Heart right ventricle (tissue), 16 donors: ENCODE measurements at regions not wholly inside any gene's neighbourhood (a gene's known extent, or its start where the extent isn't known, plus 50 kb on each side); places are given as distances from the start of the nearest gene placed in this dataset.

Experiments used
- ATAC-seq, 8 donors: fragments of 200-7000 bp; cut with Tn5 transposase; one replicate each; pipeline ENCODE4 v1.9.1; 2020; ENCODE audit warnings: mild to moderate bottlenecking in 8 of 8, moderate library complexity in 8 of 8, moderate number of reproducible peaks in 1 of 8
- DNase-seq, 2 donors: peaks; one replicate each; pipeline ENCODE4 v3.0.0-alpha.2; 2020
- H3K27ac ChIP-seq, 10 donors: fragments of 200-600 bp; sonication (generic) in 2 of 10; one replicate each; pipeline versions ENCODE4 v1.5.0 to v1.8.0; 2020 to 2022; ENCODE audit warnings: mild to moderate bottlenecking in 3 of 10
- H3K27me3 ChIP-seq, 7 donors: fragments of 200-600 bp; one replicate each; pipeline ENCODE4 v1.8.0; 2021 to 2022; ENCODE audit warnings: mild to moderate bottlenecking in 2 of 7
- H3K36me3 ChIP-seq, 9 donors: fragments of 200-600 bp; sonication (generic) in 1 of 9; one replicate each; pipeline versions ENCODE4 v1.5.0 to v1.8.0; 2020 to 2022; ENCODE audit warnings: mild to moderate bottlenecking in 2 of 9
- H3K4me1 ChIP-seq, 9 donors: fragments of 200-600 bp; sonication (generic) in 1 of 9; one replicate each; pipeline versions ENCODE4 v1.5.0 to v1.8.0; 2020 to 2022; ENCODE audit warnings: mild to moderate bottlenecking in 4 of 9
- H3K4me3 ChIP-seq, 10 donors: fragments of 200-600 bp; sonication (generic) in 2 of 10; one replicate each; pipeline versions ENCODE4 v1.5.0 to v1.8.0; 2020 to 2022; ENCODE audit warnings: mild to moderate bottlenecking in 7 of 10, moderate library complexity in 2 of 10
- H3K9me3 ChIP-seq, 11 donors: fragments of 200-600 bp in 10 of 11; sonication (generic) in 2 of 11; one replicate each; pipeline versions ENCODE4 v1.5.0 to v1.8.0; 2013 to 2022; ENCODE audit warnings: mild to moderate bottlenecking in 2 of 11, control low read depth in 1 of 11, moderate library complexity in 1 of 11
- CTCF ChIP-seq, 9 donors: fragments of 200-600 bp; sonication (generic) in 2 of 9; IDR thresholded peaks; one replicate each; pipeline versions ENCODE4 v1.5.0 to v1.8.0; 2021 to 2022; ENCODE audit warnings: antibody characterized with exemption in 9 of 9, mild to moderate bottlenecking in 5 of 9, moderate library complexity in 1 of 9
- WGBS, 2 donors: extraction: QIAGEN DNeasy Blood & Tissue Kit; methylation state at CpG; one replicate each; pipeline ENCODE4 v1.1.7; 2013; ENCODE audit warnings: inconsistent platforms in 1 of 2; 5-methylcytosine and 5-hydroxymethylcytosine counted together
- intact Hi-C, 10 donors: fragments of 100-400 bp; cut with DNase I; formaldehyde crosslinking; loops; one replicate each; pipeline versions ENCODE4 v1.11.1 to v1.14.2; 2022
- donor health status: Arrhythmogenic right ventricular cardiomyopathy.
- donor health status: ischemic (EF 13 %, LVEDD 7.1; RV severe dilation, severe dysfunction).
- donor health status: healthy with polysubstance abuse.
- donor health status: DM: no; HTN: yes; CAD: no.
- donor health status: DM: no; HTN: no; CAD: no.
- donor health status: ischemic (EF 25% LVEDD 6.9; RV normal size, moderate dysfunction).
- donor health status: ischemic (EF 25% LVEDD 5.7; RV mildly dilated, moderate dysfunction).
- donor health status: healthy.
- donor health status: DM: yes; HTN: yes; CAD: no.
- donor health status: Ischemic cardiomyopathy.
- donor health status: ischemic (EF 35%, LVEDD 5.7; RV mildly dilated, moderate dysfunction).
- donor health status: nonischemic (EF 11% LVEDD 7.7; RV severe dilation, severe dysfunction).
- donor health status: DM: yes; HTN: yes; CAD: no.
- donor health status: PGD.
- donor health status: ischemic (EF 29% LVEDD 5.4; RV normal size, mild dysfunction).
- donor health status: nonischemic (EF 23%, LVEDD 6.1; RV moderate dilation, normal function).

DNA sequence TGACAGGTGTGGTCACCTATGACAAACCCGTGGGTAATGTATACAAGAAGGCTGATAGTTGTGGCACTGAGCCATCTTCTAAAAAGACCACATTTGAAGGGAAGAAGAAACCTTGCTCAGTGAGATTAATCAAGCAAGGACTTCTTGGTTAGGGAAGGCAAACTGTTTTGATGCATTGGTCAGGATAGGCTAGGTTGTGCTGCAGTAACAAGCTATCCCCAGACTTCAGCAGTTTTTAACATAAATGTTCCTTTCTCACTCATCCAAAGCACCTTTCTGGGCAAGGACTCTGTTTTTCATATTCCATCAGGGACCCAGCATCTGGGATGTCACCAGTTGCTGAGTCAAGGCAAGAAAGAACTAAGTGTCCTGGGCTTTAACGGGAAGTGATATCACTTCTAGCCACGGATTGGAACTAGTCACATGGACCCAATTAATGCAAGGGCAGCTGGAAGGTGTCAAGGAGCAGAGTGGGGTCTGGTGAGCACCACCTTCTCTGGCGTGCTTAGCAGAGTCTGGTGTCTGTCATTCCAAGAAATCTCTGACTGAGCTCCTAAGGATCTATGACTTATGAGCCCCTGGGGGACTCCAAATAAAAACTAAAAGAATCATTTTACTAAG, 52.0 kb upstream of the CCL2 start:
- Histone ChIP-seq H3K4me3 (no peak overlapping the region), H3K27ac (peak overlapping the region in 1 of 10 donors; percentile 6), H3K9me3 (peaks cover 0 to 8% (median 0%) of the 10 kb centered on the region in 11 donors), H3K36me3 (no peaks in the 10 kb centered on the region), H3K27me3 (peaks cover 0 to 14% (median 0%) of the 10 kb centered on the region in 7 donors), H3K4me1 (peaks cover 0 to 51% (median 20%) of the 10 kb centered on the region in 9 donors)
- WGBS, 2 donors = 60 to 73% methylated on average over 4 of the region's 4 CpGs
- no peak for TF ChIP-seq CTCF (IDR thresholded peaks at IDR 0.05)
- ATAC-seq = peak in 1 of 8 donors; percentile 73
- intact Hi-C loops = loop anchor here in 5 of 10 donors (2.0 to 10.0 kb wide), 4 partner anchors 39 to 104 kb away; partner anchors contain the start of gene CCL2 (in 2 of the 5)
- no peak for DNase-seq

GRCh38 chr17:34204402-34204801, 50.7 kb upstream of the CCL2 start:
- intact Hi-C loops = loop anchor here in 4 of 10 donors (5.0 to 10.0 kb wide), 3 partner anchors 38 to 103 kb away; partner anchors contain the start of gene CCL2 (in 1 of the 4)
- peaks cover 0 to 15% (median 0%) of the 10 kb centered on the region in 11 donors for H3K9me3 ChIP-seq
- DNase-seq = no peak
- no peak for TF ChIP-seq CTCF (IDR thresholded peaks at IDR 0.05)
- H3K27ac ChIP-seq = no peak overlapping the region
- 90 to 91% methylated on average over 5 of the region's 5 CpGs for WGBS, 2 donors
- peaks cover 0 to 4% (median 0%) of the 10 kb centered on the region in 7 donors for H3K27me3 ChIP-seq
- H3K4me3 ChIP-seq = no peak overlapping the region
- H3K4me1 ChIP-seq = peaks cover 0 to 52% (median 20%) of the 10 kb centered on the region in 9 donors
- no peaks in the 10 kb centered on the region for H3K36me3 ChIP-seq
- ATAC-seq = no peak
